HG03342 (cell line): ENCODE measurements at regions not wholly inside any gene's neighbourhood (a gene's known extent, or its start where the extent isn't known, plus 50 kb on each side); places are given as distances from the start of the nearest gene placed in this dataset.

Source experiments
- ATAC-seq: cut with Tn5 transposase; IDR thresholded peaks from one replicate; pipeline ENCODE4 v1.9.1; 2021; ENCODE audit warnings: mild to moderate bottlenecking, moderate library complexity; ENCODE audit not compliant: unreplicated experiment

DNA sequence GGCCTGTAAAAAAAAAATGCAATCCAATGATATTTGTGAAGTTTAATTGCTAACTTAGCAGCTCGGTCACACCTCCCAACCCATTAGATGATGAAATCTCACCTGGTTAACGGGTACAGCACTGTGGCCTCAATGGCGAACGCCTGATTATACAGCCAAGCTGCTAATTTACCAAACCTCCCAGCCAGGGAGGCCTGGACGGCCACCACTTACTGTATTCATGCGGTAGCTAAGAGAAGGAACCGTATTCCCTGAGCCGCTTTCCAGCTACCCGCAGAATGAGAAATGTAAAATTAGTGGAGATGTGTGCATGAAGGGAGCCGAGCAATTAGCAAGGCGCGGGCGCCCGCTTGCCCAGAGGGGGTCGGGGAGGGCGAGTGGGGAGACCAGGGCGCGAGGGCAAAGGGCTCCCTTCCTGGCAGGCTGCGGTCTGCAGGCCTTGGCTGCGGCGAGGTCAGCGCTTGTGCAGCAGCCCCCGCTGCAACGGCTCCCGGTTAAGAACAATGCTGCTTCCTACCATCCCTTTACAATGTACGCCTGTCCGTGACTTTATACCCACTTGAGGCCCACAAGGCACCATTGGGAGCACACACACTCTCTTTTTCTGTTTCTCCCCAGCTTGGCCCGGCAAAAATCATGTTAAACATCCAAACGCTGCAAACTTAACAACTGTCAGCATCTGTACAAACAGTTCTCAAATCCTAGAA lies 70.4 kb upstream of the TBCA start:
- ATAC-seq = no peak

GRCh38 chr5:77845324-77845646 lies 69.1 kb upstream of the TBCA start:
- ATAC-seq = no peak

- ATAC-seq = no peak
Observed at GRCh38 chr5:77844623-77845323, 68.6 kb upstream of the TBCA start.

DNA sequence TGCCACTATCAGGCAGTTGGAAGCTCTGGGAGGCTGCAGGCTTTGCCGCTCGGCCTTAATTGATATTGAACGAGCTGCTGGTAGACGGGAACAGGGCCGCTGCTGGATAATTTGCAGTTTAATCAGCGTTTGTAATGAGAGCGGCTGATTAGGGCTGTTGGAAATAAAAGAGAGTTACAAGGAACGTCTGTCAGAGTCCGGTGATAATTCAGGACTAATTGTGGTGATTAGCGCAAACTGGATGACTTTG lies 68.2 kb upstream of the TBCA start:
- ATAC-seq = no peak

DNA sequence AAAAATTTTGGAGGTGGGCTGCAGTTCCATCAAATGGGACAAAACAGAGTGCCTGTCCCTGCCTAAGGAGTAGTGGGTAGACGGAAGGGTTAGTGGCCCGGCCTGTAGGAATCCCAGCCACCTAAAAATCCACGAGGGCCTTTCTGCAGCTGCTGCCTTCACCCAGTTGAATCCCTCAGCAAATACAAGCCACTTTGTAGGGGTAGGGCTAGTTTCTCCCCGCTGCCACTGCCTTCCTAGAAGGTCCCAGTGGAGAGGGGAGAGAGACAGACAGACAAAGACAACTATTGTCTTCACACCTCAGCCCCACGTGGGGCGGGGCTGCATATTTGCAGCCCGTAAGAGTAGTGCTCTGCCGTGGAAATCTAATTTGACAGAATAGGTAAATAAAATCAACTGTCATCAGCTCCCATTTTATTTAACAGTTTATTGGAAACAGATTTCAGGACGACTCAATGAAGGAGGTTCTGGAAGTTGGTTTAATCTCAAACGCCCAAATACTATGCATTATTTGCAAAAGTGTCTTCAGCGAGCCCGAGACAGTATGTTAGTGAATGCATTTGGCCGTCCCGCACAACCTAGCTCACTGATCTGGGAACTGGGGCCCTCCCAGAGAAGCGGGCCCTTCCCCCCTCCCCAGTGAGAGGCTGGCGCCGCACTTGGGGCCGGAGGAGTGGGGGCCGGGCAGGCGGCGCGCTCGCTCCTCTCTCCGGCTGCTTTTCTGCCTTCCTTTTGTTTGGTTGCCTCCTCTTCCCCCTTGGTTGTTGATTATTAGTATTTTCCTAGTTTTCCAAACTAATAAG lies 67.6 kb upstream of the TBCA start:
- no peak for ATAC-seq

DNA sequence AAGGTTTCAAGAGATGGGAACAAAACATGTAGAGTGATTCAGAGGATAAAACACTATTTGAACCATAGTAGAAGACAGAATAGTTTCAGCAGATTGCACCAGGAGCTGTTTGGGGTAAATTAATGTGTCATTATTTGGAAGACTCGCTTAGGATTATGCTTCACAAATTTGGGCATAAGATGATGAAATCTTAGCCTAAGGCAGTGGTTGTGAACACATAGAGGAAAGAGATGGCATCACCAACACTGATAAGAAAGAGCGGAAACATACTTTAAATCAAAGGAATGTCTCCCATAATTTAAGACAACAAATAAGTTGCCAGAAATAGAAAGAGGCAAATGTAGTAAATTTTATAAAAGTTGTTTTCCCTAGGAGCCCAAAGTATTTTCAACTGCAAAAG lies 66.1 kb upstream of the TBCA start:
- no peak for ATAC-seq

DNA sequence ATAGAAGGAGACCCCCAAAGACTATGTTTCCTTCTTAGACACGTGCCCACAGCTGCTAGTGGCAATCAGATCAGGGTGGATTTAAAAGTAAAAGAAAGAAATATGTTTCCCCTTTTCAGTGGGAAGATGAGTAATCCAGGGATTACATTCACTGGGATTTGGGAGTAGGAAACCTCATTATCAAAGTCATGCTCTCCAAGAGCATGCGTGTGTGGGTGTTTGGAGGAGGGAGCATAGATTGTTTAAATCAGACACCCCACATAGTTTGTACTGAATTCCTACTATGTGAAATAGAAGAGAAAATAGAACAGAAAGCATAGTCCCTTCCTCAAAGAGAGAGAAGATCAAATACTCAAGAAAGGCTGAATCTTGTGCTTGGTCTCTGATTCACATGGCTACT lies 65.5 kb upstream of the TBCA start:
- no peak for ATAC-seq

GRCh38 chr5:77840930-77841329 lies 64.8 kb upstream of the TBCA start:
- no peak for ATAC-seq

- no peak for ATAC-seq
Observed at GRCh38 chr5:77839691-77840090, 63.6 kb upstream of the TBCA start.

GRCh38 chr5:77832938-77833337 lies 56.8 kb upstream of the TBCA start:
- no peak for ATAC-seq

DNA sequence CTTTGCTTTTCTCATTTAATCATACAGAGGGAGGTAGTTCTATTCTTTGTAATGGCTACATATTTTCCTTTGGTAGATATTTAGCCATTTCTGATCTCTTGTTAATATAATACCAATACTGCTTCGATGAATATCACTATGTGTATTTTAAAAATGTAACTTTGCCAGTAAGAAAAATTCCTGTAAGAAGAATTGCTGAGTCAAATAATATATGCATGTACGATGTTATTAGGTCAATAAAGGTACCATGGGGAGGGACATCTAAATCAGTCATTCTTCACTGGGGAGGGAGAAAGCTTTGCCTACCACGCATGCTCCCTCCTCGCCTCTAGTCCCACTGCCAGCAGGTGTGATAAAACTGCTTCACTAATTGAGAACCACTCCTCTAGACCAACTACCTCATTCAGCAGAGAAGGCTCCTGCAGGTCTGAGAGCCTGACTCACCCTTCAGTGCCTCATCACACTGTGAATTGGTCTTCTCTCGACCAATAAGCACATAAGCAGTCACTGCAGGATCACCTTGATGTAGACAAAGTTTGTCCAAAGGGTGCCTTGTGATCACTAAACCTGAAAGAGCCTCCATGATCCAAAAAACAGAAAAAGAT lies 56.1 kb upstream of the TBCA start:
- no peak for ATAC-seq

GRCh38 chr5:77828445-77828844 lies 52.3 kb upstream of the TBCA start:
- ATAC-seq = no peak
